ENCODE measurements at regions not wholly inside any gene's neighbourhood (a gene's known extent, or its start where the extent isn't known, plus 50 kb on each side); places are given as distances from the start of the nearest gene placed in this dataset.

DNA sequence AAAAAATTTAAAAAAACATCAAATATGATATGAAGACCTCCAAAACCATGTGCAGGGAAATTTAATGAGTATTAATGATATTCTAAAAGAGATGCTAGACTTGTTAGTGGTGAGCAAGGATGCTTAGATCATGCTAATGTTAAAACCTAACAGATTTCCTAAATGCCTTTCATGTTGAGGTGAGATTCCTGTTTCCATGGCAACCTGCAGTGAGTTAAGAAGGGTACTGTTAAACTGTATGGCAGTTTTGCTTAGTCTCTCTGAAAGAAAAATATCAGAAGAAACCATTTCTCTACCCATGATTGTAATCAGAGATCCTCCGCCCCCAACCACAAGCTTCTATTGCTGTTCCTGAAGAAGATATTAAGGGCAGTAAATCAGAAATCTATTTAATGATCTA lies 321.6 kb upstream of the LRRC7 start:
- Mint-ChIP-seq H3K27ac (ENCODE audit: unreplicated experiment) (no peak overlapping the region), H3K4me1 (ENCODE audit: low read depth, unreplicated experiment) (no peaks in the 10 kb centered on the region), H3K9me3 (ENCODE audit: unreplicated experiment) (no peaks in the 10 kb centered on the region), H3K36me3 (ENCODE audit: insufficient read depth, unreplicated experiment) (no peaks in the 10 kb centered on the region), H3K4me3 (ENCODE audit: unreplicated experiment) (no peak overlapping the region), H3K27me3 (ENCODE audit: insufficient read depth, unreplicated experiment) (peaks cover 4% of the 10 kb centered on the region)
- Histone ChIP-seq H3K4me1 (no peaks in the 10 kb centered on the region), H3K4me3 (ENCODE audit: low read depth, low read length) (no peak overlapping the region), H3K27me3 (replicated peaks; ENCODE audit: control insufficient read depth, insufficient read depth, low read length) (no peaks in the 10 kb centered on the region), H3K36me3 (ENCODE audit: control insufficient read depth, insufficient read depth, low read length) (no peaks in the 10 kb centered on the region), H3K9me3 (no peaks in the 10 kb centered on the region)
- BruUV-seq (replicated peaks): no TSS peak
- DNase-seq: no peak
- TF ChIP-seq, protein P1, sequence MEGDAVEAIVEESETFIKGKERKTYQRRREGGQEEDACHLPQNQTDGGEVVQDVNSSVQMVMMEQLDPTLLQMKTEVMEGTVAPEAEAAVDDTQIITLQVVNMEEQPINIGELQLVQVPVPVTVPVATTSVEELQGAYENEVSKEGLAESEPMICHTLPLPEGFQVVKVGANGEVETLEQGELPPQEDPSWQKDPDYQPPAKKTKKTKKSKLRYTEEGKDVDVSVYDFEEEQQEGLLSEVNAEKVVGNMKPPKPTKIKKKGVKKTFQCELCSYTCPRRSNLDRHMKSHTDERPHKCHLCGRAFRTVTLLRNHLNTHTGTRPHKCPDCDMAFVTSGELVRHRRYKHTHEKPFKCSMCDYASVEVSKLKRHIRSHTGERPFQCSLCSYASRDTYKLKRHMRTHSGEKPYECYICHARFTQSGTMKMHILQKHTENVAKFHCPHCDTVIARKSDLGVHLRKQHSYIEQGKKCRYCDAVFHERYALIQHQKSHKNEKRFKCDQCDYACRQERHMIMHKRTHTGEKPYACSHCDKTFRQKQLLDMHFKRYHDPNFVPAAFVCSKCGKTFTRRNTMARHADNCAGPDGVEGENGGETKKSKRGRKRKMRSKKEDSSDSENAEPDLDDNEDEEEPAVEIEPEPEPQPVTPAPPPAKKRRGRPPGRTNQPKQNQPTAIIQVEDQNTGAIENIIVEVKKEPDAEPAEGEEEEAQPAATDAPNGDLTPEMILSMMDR (IDR thresholded peaks at IDR 0.05; ENCODE audit: insufficient read depth in 1 of 2, low read depth in 1 of 2, low read length in 1 of 2, severe bottlenecking in 1 of 2, unreplicated experiment in 1 of 2): no peak
- CTCF ChIA-PET: no interaction called here
- intact Hi-C loops (cut with micrococcal nuclease; ENCODE audit: unreplicated experiment): no loop called here
- POLR2A ChIA-PET: no interaction called here

DNA sequence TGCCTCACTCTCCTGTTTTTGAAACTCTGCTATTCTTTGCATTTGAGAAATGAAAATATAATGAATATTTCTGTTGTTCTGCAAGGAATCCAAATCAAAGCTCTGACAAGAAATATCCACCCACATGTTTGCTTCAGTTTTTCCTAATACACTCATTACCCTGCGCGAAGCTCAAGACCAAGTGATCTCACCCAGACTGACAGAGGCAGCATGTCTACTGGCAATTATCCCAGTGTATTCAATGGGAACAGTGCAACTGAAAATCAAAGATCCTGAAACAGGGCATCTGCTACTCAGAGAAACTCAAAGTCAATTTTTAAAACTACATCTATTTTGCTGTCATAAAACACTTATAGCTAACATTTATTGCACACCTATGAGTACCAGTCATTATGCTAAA lies 321.0 kb upstream of the LRRC7 start:
- DNase-seq: no peak
- no peak overlapping the region for H3K27ac Mint-ChIP-seq (ENCODE audit: unreplicated experiment)
- Histone ChIP-seq H3K4me1 (no peaks in the 10 kb centered on the region), H3K4me3 (ENCODE audit: low read depth, low read length) (no peak overlapping the region), H3K36me3 (ENCODE audit: control insufficient read depth, insufficient read depth, low read length) (no peaks in the 10 kb centered on the region), H3K9me3 (no peaks in the 10 kb centered on the region), H3K27me3 (replicated peaks; ENCODE audit: control insufficient read depth, insufficient read depth, low read length) (no peaks in the 10 kb centered on the region)
- intact Hi-C loops (cut with micrococcal nuclease; ENCODE audit: unreplicated experiment): no loop called here
- BruUV-seq (replicated peaks): no TSS peak
- ChIA-PET POLR2A (no interaction called here), CTCF (no interaction called here)
- H3K36me3 Mint-ChIP-seq (ENCODE audit: insufficient read depth, unreplicated experiment): no peaks in the 10 kb centered on the region
- TF ChIP-seq, protein P1 (IDR thresholded peaks at IDR 0.05; ENCODE audit: insufficient read depth in 1 of 2, low read depth in 1 of 2, low read length in 1 of 2, severe bottlenecking in 1 of 2, unreplicated experiment in 1 of 2): no peak
- peaks cover 4% of the 10 kb centered on the region for H3K27me3 Mint-ChIP-seq (ENCODE audit: insufficient read depth, unreplicated experiment)
- H3K4me3 Mint-ChIP-seq (ENCODE audit: unreplicated experiment): no peak overlapping the region
- no peaks in the 10 kb centered on the region for H3K4me1 Mint-ChIP-seq (ENCODE audit: low read depth, unreplicated experiment)
- no peaks in the 10 kb centered on the region for H3K9me3 Mint-ChIP-seq (ENCODE audit: unreplicated experiment)

DNA sequence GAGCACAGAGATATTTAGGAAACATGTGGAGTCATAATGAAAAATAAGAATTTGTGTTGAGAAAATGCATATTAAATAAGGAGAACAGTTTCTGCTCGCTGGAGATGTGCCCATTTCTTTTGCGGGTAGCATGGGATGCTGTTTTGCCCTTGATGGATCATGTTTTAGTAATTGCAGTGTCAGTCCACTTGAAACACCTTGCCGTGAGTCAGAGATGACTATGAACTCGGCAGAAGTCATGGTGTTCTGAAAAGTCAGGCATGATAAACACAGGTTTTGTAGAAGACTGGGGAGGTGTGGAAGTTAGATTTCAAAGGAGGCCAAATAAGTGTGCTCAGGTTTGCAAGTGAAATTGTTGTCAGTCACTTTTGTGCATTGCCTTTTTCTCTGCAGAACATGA lies 315.0 kb upstream of the LRRC7 start:
- ChIA-PET CTCF (no interaction called here), POLR2A (no interaction called here)
- no peak for DNase-seq
- no peaks in the 10 kb centered on the region for H3K4me1 Mint-ChIP-seq (ENCODE audit: low read depth, unreplicated experiment)
- H3K4me3 ChIP-seq (ENCODE audit: low read depth, low read length): no peak overlapping the region
- no peaks in the 10 kb centered on the region for H3K4me1 ChIP-seq
- BruUV-seq (replicated peaks): no TSS peak
- TF ChIP-seq, protein P1 (IDR thresholded peaks at IDR 0.05; ENCODE audit: insufficient read depth in 1 of 2, low read depth in 1 of 2, low read length in 1 of 2, severe bottlenecking in 1 of 2, unreplicated experiment in 1 of 2): no peak
- no peaks in the 10 kb centered on the region for H3K27me3 ChIP-seq (replicated peaks; ENCODE audit: control insufficient read depth, insufficient read depth, low read length)
- no peak overlapping the region for H3K27ac Mint-ChIP-seq (ENCODE audit: unreplicated experiment)
- no peaks in the 10 kb centered on the region for H3K9me3 ChIP-seq
- intact Hi-C loops (cut with micrococcal nuclease; ENCODE audit: unreplicated experiment): no loop called here
- H3K27me3 Mint-ChIP-seq (ENCODE audit: insufficient read depth, unreplicated experiment): peaks cover 4% of the 10 kb centered on the region
- H3K36me3 ChIP-seq (ENCODE audit: control insufficient read depth, insufficient read depth, low read length): no peaks in the 10 kb centered on the region
- no peaks in the 10 kb centered on the region for H3K36me3 Mint-ChIP-seq (ENCODE audit: insufficient read depth, unreplicated experiment)
- no peaks in the 10 kb centered on the region for H3K9me3 Mint-ChIP-seq (ENCODE audit: unreplicated experiment)
- no peak overlapping the region for H3K4me3 Mint-ChIP-seq (ENCODE audit: unreplicated experiment)
